IMR-90 (cell line): ENCODE measurements at regions not wholly inside any gene's neighbourhood (a gene's known extent, or its start where the extent isn't known, plus 50 kb on each side); places are given as distances from the start of the nearest gene placed in this dataset.

Experiments
- ATAC-seq: fragments of 200-7000 bp; cut with Tn5 transposase; 2 replicates; pipeline ENCODE4 v1.9.1; 2020; ENCODE audit warnings: low read depth, mild to moderate bottlenecking, moderate library complexity
- BruUV-seq: library from RNA; stranded (reverse); fragments of 400-500 nt; replicated peaks from 2 replicates; lab custom pipeline; 2021; lab: Mats Ljungman, UMichigan
- CTCF ChIA-PET: fragments of 300-600 bp; formaldehyde crosslinking; extraction: SDS; loops from one replicate; lab custom pipeline; 2021; ENCODE audit warnings: antibody characterized with exemption; lab: Yijun Ruan, JAX
- POLR2A ChIA-PET: fragments of 300-600 bp; sonication (Branson Sonifier 250); formaldehyde crosslinking; loops from one replicate; lab custom pipeline; 2022; ENCODE audit warnings: antibody characterized with exemption; ENCODE audit not compliant: unreplicated experiment; lab: Charles Lee
- DNase-seq: peaks from one replicate; pipeline ENCODE4 v3.0.0; 2013
- H2AFZ ChIP-seq: replicated peaks from 2 replicates; pipeline ENCODE3; 2013; ENCODE audit warnings: low read length, mild to moderate bottlenecking; ENCODE audit not compliant: poor library complexity
- H2AK5ac ChIP-seq: 2 replicates; pipeline ENCODE4 v1.6.1; 2013; ENCODE audit warnings: low read depth, low read length, inconsistent platforms
- H2AK9ac ChIP-seq: replicated peaks from 2 replicates; pipeline ENCODE3; 2013; ENCODE audit warnings: mild to moderate bottlenecking, low read depth, low read length, moderate library complexity; ENCODE audit not compliant: poor library complexity
- H2BK120ac ChIP-seq: 2 replicates; pipeline ENCODE4 v1.6.1; 2013; ENCODE audit warnings: low read depth, low read length, inconsistent platforms
- H2BK15ac ChIP-seq: 3 replicates; pipeline ENCODE4 v1.6.1; 2013; ENCODE audit warnings: low read depth, low read length, inconsistent platforms
- H2BK20ac ChIP-seq: 2 replicates; pipeline ENCODE4 v1.6.1; 2013; ENCODE audit warnings: low read depth, mild to moderate bottlenecking, inconsistent platforms, low read length, moderate library complexity
- H2BK5ac ChIP-seq: 2 replicates; pipeline ENCODE4 v1.6.1; 2013; ENCODE audit warnings: mild to moderate bottlenecking, low read depth, low read length, inconsistent platforms; ENCODE audit not compliant: poor library complexity, severe bottlenecking
- H3K14ac ChIP-seq: replicated peaks from 2 replicates; pipeline ENCODE4 v1.6.1; 2013; ENCODE audit warnings: low read depth, low read length, inconsistent platforms
- H3K18ac ChIP-seq: 2 replicates; pipeline ENCODE4 v1.6.1; 2013; ENCODE audit warnings: low read depth, low read length, control low read depth
- H3K23ac ChIP-seq: 2 replicates; pipeline ENCODE4 v1.6.1; 2013; ENCODE audit warnings: low read depth, low read length, inconsistent platforms
- H3K27ac ChIP-seq: 2 replicates; pipeline ENCODE4 v1.5.1; 2013; ENCODE audit warnings: mild to moderate bottlenecking, control low read depth, low read length; ENCODE audit not compliant: insufficient read depth
- H3K27me3 ChIP-seq: 2 replicates; pipeline ENCODE4 v1.6.1; 2013; ENCODE audit warnings: low read length; ENCODE audit not compliant: control insufficient read depth, insufficient read depth
- H3K36me3 ChIP-seq: 2 replicates; pipeline ENCODE4 v1.6.1; 2013; ENCODE audit warnings: low read length, mixed read lengths; ENCODE audit not compliant: control insufficient read depth, insufficient read depth
- H3K4ac ChIP-seq: 2 replicates; pipeline ENCODE4 v1.6.1; 2013; ENCODE audit warnings: low read depth, low read length, inconsistent platforms
- H3K4me1 ChIP-seq: 2 replicates; pipeline ENCODE4 v1.6.1; 2013; ENCODE audit warnings: low read length, mixed read lengths; ENCODE audit not compliant: control insufficient read depth, insufficient read depth
- H3K4me2 ChIP-seq: 2 replicates; pipeline ENCODE4 v1.6.1; 2013; ENCODE audit warnings: low read depth, mild to moderate bottlenecking, control low read depth, low read length, moderate library complexity
- H3K4me3 ChIP-seq: 2 replicates; pipeline ENCODE4 v1.5.1; 2013; ENCODE audit warnings: low read depth, mild to moderate bottlenecking, control low read depth, low read length, moderate library complexity; ENCODE audit not compliant: insufficient read depth
- H3K56ac ChIP-seq: 2 replicates; pipeline ENCODE4 v1.6.1; 2013; ENCODE audit warnings: low read length, inconsistent platforms; ENCODE audit not compliant: insufficient read depth; ENCODE audit errors: extremely low read depth
- H3K79me1 ChIP-seq, 2 experiments: 2 replicates each; pipeline ENCODE4 v1.6.1; 2013; ENCODE audit warnings: low read length in 2 of 2, inconsistent platforms in 1 of 2, low read depth in 1 of 2
- H3K9ac ChIP-seq: 2 replicates; pipeline ENCODE4 v1.6.1; 2013; ENCODE audit warnings: low read depth, low read length, control low read depth
- H3K9me1 ChIP-seq: 2 replicates; pipeline ENCODE4 v1.6.1; 2013; ENCODE audit warnings: low read length, inconsistent platforms; ENCODE audit not compliant: insufficient read depth
- H3K9me3 ChIP-seq: 2 replicates; pipeline ENCODE4 v1.6.1; 2013; ENCODE audit warnings: low read length; ENCODE audit not compliant: control insufficient read depth, insufficient read depth
- H4K20me1 ChIP-seq: 2 replicates; pipeline ENCODE4 v1.6.1; 2013; ENCODE audit warnings: low read length, inconsistent platforms; ENCODE audit not compliant: insufficient read depth
- H4K5ac ChIP-seq: 2 replicates; pipeline ENCODE4 v1.6.1; 2013; ENCODE audit warnings: mild to moderate bottlenecking, low read depth, low read length, control low read depth
- H4K8ac ChIP-seq, 2 experiments: 2 replicates each; pipeline ENCODE4 v1.6.1; 2013; ENCODE audit warnings: low read depth in 2 of 2, low read length in 2 of 2, control low read depth in 1 of 2, inconsistent platforms in 1 of 2
- H4K91ac ChIP-seq: 2 replicates; pipeline ENCODE4 v1.6.1; 2013; ENCODE audit warnings: low read depth, low read length, inconsistent platforms; ENCODE audit not compliant: insufficient read depth
- BHLHE40 ChIP-seq: fragments of 150-350 bp; IDR thresholded peaks from 2 replicates; pipeline ENCODE4 v1.6.1; 2016; ENCODE audit warnings: mild to moderate bottlenecking, low read depth, low read length
- CEBPB ChIP-seq: IDR thresholded peaks from 2 replicates; pipeline ENCODE4 v1.6.1; 2012; ENCODE audit warnings: low read depth, low read length, improper control_type of control experiment
- CHD1 ChIP-seq: IDR thresholded peaks from 2 replicates; pipeline ENCODE4 v1.6.1; 2012; ENCODE audit warnings: low read depth, low read length, improper control_type of control experiment
- FOS ChIP-seq: fragments of 150-350 bp; IDR thresholded peaks from 2 replicates; pipeline ENCODE4 v1.6.1; 2016; ENCODE audit warnings: low read depth, low read length
- MAFK ChIP-seq: IDR thresholded peaks from 2 replicates; pipeline ENCODE4 v1.6.1; 2012; ENCODE audit warnings: low read depth, low read length, improper control_type of control experiment
- MAZ ChIP-seq: IDR thresholded peaks from 2 replicates; pipeline ENCODE4 v1.6.1; 2012; ENCODE audit warnings: low read depth, mild to moderate bottlenecking, low read length, improper control_type of control experiment, moderate library complexity, borderline replicate concordance
- MXI1 ChIP-seq: IDR thresholded peaks from 2 replicates; pipeline ENCODE4 v1.6.1; 2012; ENCODE audit warnings: low read depth, mild to moderate bottlenecking, low read length, moderate library complexity, borderline replicate concordance
- NFE2L2 ChIP-seq: fragments of 150-350 bp; IDR thresholded peaks from 2 replicates; pipeline ENCODE4 v1.6.1; 2016; ENCODE audit warnings: low read depth, mild to moderate bottlenecking, low read length
- POLR2A ChIP-seq: IDR thresholded peaks from 2 replicates; pipeline ENCODE4 v1.6.1; 2012; ENCODE audit warnings: mild to moderate bottlenecking, low read depth, low read length
- RAD21 ChIP-seq: IDR thresholded peaks from 2 replicates; pipeline ENCODE4 v1.6.1; 2012; ENCODE audit warnings: low read length, improper control_type of control experiment
- RCOR1 ChIP-seq: IDR thresholded peaks from 2 replicates; pipeline ENCODE4 v1.6.1; 2012; ENCODE audit warnings: mild to moderate bottlenecking, low read length, improper control_type of control experiment; ENCODE audit not compliant: insufficient replicate concordance
- RFX5 ChIP-seq: IDR thresholded peaks from 2 replicates; pipeline ENCODE4 v1.8.0; 2012; ENCODE audit warnings: low read depth, mild to moderate bottlenecking, low read length, moderate library complexity
- SMC3 ChIP-seq: fragments of 150-350 bp; IDR thresholded peaks from 2 replicates; pipeline ENCODE4 v1.6.1; 2016; ENCODE audit warnings: low read depth, mild to moderate bottlenecking, antibody characterized with exemption, low read length, moderate library complexity
- WGBS, 2 experiments: methylation state at CpG; one replicate each; pipeline versions ENCODE4 v1.1.5 to v1.1.7; 2013; ENCODE audit warnings: missing lambda C conversion rate in 2 of 2; ENCODE audit not compliant: insufficient read length in 1 of 2; ENCODE audit errors: extremely low coverage in 2 of 2; 5-methylcytosine and 5-hydroxymethylcytosine counted together
- dilution Hi-C: fragments of 300-500 bp; cut with HindIII; formaldehyde crosslinking; loops from one replicate; pipeline ENCODE4 v1.14.3; 2018; ENCODE audit warnings: low sequenced_read_pairs; ENCODE audit not compliant: unreplicated experiment
- in situ Hi-C: fragments of 300-500 bp; cut with MboI; formaldehyde crosslinking; loops from 3 replicates; pipeline ENCODE4 v1.14.3; 2019; ENCODE audit warnings: low sequenced_read_pairs, inconsistent platforms, mixed read lengths
- intact Hi-C: fragments of 100-400 bp; cut with micrococcal nuclease; formaldehyde crosslinking; loops from 2 replicates; pipeline ENCODE4 v1.10.0; 2022
- TF ChIP-seq, protein P1 (sequence below): conservative IDR thresholded peaks from 2 replicates; pipeline ENCODE4 v1.5.1; 2012; ENCODE audit warnings: mild to moderate bottlenecking, low read depth, low read length, improper control_type of control experiment
- TF ChIP-seq, protein P2 (sequence below): fragments of 150-350 bp; IDR thresholded peaks from 2 replicates; pipeline ENCODE4 v1.6.1; 2016; ENCODE audit warnings: low read depth, mild to moderate bottlenecking, low read length, moderate library complexity, borderline replicate concordance
- TF ChIP-seq, protein P3 (sequence below): fragments of 150-350 bp; IDR thresholded peaks from 2 replicates; pipeline ENCODE4 v1.6.1; 2017; ENCODE audit warnings: mild to moderate bottlenecking, antibody characterized with exemption, low read length, low read depth

DNA sequence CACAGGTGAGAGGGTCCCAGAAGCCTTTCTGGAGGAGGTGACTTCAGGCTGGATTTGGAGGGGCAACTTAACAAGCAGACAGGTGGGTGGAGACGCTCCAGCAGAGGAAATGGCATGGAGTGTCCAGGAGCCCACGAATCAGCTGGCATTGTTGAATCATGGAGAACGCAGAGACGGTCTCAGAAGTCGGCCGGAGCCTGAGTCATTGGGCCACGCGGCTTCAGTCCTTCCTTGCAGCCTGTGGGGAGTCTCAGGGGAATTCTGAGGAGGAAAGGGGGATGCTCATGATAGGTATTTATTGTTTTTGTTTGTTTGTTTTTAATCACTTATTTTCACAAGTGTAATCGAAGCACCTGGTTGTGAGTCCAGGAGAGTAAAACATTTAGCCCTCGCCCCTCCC lies 184.6 kb upstream of the HDAC4 start:
- peaks cover 24% of the 10 kb centered on the region for H3K9me3 ChIP-seq
- no peak overlapping the region for H3K18ac ChIP-seq
- H2BK15ac ChIP-seq, result no peak overlapping the region
- intact Hi-C loops, result no loop called here
- H4K8ac ChIP-seq, result no peak overlapping the region
- no peak overlapping the region for H2AFZ ChIP-seq
- H3K4me2 ChIP-seq, result no peak overlapping the region
- H3K27ac ChIP-seq, result no peak overlapping the region
- no peak overlapping the region for H2AK9ac ChIP-seq
- TF ChIP-seq BHLHE40 (no peak), RFX5 (no peak), MAZ (no peak), SMC3 (no peak), CHD1 (no peak), RAD21 (no peak), FOS (no peak), POLR2A (no peak), RCOR1 (no peak), NFE2L2 (no peak), MAFK (no peak), CEBPB (no peak), MXI1 (no peak)
- TF ChIP-seq, protein P1, sequence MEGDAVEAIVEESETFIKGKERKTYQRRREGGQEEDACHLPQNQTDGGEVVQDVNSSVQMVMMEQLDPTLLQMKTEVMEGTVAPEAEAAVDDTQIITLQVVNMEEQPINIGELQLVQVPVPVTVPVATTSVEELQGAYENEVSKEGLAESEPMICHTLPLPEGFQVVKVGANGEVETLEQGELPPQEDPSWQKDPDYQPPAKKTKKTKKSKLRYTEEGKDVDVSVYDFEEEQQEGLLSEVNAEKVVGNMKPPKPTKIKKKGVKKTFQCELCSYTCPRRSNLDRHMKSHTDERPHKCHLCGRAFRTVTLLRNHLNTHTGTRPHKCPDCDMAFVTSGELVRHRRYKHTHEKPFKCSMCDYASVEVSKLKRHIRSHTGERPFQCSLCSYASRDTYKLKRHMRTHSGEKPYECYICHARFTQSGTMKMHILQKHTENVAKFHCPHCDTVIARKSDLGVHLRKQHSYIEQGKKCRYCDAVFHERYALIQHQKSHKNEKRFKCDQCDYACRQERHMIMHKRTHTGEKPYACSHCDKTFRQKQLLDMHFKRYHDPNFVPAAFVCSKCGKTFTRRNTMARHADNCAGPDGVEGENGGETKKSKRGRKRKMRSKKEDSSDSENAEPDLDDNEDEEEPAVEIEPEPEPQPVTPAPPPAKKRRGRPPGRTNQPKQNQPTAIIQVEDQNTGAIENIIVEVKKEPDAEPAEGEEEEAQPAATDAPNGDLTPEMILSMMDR, result no peak
- TF ChIP-seq, protein P2, sequence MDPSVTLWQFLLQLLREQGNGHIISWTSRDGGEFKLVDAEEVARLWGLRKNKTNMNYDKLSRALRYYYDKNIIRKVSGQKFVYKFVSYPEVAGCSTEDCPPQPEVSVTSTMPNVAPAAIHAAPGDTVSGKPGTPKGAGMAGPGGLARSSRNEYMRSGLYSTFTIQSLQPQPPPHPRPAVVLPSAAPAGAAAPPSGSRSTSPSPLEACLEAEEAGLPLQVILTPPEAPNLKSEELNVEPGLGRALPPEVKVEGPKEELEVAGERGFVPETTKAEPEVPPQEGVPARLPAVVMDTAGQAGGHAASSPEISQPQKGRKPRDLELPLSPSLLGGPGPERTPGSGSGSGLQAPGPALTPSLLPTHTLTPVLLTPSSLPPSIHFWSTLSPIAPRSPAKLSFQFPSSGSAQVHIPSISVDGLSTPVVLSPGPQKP, result no peak
- TF ChIP-seq, protein P3, sequence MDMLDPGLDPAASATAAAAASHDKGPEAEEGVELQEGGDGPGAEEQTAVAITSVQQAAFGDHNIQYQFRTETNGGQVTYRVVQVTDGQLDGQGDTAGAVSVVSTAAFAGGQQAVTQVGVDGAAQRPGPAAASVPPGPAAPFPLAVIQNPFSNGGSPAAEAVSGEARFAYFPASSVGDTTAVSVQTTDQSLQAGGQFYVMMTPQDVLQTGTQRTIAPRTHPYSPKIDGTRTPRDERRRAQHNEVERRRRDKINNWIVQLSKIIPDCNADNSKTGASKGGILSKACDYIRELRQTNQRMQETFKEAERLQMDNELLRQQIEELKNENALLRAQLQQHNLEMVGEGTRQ, result no peak
- no peak overlapping the region for H3K9ac ChIP-seq
- POLR2A ChIA-PET, result no interaction called here
- no peak overlapping the region for H3K4ac ChIP-seq
- no peak overlapping the region for H2BK120ac ChIP-seq
- H4K91ac ChIP-seq, result no peak overlapping the region
- H3K27me3 ChIP-seq, result no peaks in the 10 kb centered on the region
- BruUV-seq, result no TSS peak
- WGBS, 2 experiments, result 33% methylated on average over 1 of the region's 10 CpGs; no CpG with 5 or more reads in 1 of the 2 experiments
- H4K5ac ChIP-seq, result no peak overlapping the region
- dilution Hi-C loops, result no loop called here
- H2BK20ac ChIP-seq, result no peak overlapping the region
- H3K36me3 ChIP-seq, result no peaks in the 10 kb centered on the region
- H3K79me1 ChIP-seq, result no peaks in the 10 kb centered on the region
- no peak overlapping the region for H3K14ac ChIP-seq
- CTCF ChIA-PET, result no interaction called here
- no peak overlapping the region for H2AK5ac ChIP-seq
- in situ Hi-C loops, result no loop called here
- DNase-seq (no peak), ATAC-seq (no peak)
- no peaks in the 10 kb centered on the region for H4K20me1 ChIP-seq
- no peak overlapping the region for H3K4me3 ChIP-seq
- H3K4me1 ChIP-seq, result no peaks in the 10 kb centered on the region
- H3K23ac ChIP-seq, result no peak overlapping the region
- no peaks in the 10 kb centered on the region for H3K9me1 ChIP-seq
- no peak overlapping the region for H2BK5ac ChIP-seq
- H3K56ac ChIP-seq, result no peak overlapping the region
